GM19395 (cell line): ENCODE measurements at regions not wholly inside any gene's neighbourhood (a gene's known extent, or its start where the extent isn't known, plus 50 kb on each side); places are given as distances from the start of the nearest gene placed in this dataset.
A peak's percentile ranks its signal among the peaks of the same experiment; 100 is the strongest.
"Not testable (repeated sequence)": the region's sequence is repeated elsewhere in the genome, so short reads cannot be mapped to it uniquely, and the experiment has no call there.

Experiments used
- ATAC-seq: cut with Tn5 transposase; IDR thresholded peaks from one replicate; pipeline ENCODE4 v1.9.1; 2021; ENCODE audit warnings: mild to moderate bottlenecking, moderate library complexity; ENCODE audit not compliant: unreplicated experiment

DNA sequence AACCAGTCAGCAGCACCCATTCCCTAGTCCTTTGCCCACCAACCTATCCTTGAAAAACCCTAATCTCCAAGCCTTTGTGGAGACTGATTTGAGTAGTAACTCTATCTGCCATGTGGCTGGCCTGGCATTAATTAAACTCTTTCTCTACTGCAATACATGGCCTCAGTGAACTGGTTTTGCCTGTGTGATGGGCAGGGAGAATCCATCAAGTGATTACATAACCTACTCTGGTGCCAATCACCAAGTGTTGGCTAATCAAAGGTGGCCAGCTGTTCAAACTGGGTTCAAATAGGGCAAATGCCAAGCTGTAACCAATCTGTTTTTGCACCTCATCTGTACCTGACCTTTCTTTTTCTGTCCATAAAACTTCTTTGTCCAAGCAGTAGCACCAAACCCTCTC is 139.8 kb upstream of the XPO1 start:
- ATAC-seq, result no peak

DNA sequence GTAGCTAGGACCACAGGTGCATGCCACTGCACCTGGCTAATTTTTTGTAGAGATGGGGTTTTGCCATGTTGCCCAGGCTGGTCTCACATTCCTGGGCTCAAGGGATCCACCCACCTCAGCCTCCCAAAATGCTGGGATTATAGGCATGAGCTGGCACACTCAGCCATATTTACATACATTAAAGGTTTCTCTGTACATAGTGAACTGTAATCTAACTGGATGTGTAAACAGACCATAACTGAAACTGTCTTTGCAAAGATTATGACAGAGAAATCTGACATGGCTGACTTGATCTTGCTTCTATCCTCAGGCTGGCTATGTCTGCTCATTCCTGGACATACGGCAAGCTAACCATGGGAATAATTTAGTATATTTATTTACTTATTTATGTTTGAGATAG is 139.2 kb upstream of the XPO1 start:
- ATAC-seq, result no peak

DNA sequence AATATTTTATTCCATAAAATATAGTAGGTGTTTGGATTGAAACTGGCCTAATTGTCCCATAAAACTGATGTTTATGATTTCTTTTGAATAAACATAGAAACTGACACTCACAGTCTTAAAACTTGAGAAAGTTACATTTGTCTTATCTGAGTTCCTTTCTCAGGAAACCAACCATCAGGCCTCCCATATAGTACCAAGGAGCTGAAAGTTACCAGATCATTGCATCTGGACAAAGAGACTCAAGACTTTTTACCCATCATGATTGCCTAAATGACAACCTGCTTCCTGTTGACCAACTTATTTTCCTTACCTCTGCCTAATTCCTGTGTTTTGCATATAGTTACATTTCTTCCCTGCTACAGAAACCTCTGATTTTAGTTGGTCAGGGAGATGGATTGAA is 137.0 kb upstream of the XPO1 start:
- ATAC-seq, result no peak

DNA sequence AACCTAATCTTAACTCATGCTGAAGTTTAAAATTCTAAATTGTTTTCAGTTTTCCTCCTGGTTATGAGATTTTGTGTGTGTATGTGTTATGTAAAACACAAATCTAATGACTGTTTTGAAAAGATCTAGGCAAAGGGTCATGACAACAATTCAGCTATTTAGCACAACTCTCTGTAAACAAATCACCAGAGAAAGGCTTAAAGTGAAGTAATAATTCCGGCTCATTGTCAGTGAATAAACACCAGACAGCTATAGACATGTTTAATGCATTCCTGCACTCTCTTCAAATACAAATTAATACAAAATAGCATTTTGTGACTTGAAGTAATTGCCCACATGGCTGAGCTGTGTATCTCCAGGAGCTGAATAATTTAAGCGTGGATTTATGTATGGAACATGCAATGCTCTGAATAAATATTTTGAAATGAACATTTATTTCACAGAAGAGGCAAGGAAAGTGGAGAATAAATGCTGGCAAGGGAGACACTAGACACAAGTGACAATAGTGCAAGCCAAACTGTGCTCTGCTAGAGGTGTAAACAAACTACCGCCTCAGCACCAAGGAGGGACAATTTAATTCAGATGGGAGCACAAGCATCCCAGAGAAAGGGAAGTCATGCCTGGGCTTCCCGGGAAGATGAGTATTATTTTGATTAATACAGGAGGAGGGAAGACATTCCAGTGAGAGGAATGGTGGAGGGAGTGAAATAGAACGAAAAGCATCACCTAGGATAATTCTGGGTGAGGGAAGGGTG is 133.6 kb upstream of the XPO1 start:
- ATAC-seq, result no peak

DNA sequence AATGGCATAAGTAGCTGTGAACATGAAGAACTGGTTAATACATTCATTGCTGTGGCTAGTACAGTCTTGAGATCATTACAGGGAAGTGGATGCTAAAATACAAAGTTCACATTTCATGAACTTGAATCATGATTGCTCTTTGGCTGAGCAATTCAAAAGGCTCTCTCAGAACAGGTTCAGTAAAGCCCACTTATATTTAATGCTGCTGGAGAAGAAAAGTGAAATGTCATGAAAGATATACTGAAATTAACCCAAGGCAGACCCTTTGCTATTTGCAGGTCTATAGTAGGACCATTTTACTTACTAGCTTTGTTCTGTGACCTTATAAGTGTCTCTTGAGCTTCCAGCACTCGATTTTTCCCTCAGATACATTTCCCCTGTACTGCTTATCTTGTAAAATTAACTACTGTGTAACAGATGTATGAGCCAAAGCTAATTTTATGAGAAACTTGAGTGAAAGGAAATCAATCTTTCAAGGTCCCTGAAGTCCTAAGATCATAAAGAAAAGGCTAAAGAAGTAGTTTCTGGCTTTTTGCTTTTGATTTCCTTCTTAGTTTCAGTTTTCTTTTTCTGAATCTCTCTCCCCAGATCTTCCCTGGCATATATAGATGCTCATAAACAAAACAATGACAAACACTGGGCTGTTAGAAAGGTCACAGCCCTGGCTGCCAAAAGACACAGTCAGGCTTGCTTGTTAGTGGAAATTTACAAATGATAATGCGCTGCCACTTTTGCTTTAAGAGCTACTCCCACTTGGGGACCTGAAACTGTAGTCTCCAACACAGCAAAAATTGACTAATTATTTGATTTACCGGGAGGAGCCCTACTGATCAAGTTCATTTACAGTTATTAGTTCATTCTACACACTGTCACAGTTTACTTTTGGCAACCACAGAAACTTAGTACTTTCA is 132.7 kb upstream of the XPO1 start:
- peak; percentile 83 for ATAC-seq

DNA sequence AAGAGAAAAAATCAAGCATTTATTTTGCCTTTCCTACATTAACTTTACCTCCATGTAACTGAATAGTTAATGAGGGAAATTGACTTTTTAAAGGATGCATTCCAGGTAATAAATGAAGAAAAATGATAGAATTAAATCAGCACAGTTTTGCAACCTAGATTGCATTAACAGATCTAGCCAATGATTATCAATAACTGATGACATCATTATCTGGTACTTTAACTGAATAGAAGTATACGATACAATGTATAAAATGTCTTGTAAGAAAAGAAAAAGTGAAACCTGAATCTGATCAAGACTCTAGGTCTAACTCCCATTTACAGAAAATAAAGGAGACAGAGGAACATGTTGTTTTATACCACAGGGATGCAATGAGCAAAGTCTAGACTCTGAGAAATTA is 126.0 kb upstream of the XPO1 start:
- ATAC-seq, result no peak

DNA sequence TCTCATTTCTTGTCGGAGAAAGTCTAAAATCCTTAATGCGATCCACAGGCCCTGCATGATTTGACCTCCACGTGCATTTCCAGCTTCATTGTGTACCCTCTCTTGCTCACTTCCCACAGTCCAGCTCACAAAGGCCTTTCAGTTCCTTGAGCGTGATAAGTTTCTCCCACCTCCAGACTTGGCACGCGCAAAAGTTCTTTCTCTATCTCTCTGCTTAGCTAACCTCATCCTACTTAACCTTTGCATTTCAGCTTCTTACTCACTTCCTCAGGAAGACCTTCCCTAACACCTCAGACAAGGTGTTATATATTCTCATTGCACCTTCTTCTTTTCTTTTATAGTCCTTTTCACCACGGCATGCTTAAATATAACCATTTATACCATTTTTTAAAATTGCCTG is 124.8 kb upstream of the XPO1 start:
- no peak for ATAC-seq

DNA sequence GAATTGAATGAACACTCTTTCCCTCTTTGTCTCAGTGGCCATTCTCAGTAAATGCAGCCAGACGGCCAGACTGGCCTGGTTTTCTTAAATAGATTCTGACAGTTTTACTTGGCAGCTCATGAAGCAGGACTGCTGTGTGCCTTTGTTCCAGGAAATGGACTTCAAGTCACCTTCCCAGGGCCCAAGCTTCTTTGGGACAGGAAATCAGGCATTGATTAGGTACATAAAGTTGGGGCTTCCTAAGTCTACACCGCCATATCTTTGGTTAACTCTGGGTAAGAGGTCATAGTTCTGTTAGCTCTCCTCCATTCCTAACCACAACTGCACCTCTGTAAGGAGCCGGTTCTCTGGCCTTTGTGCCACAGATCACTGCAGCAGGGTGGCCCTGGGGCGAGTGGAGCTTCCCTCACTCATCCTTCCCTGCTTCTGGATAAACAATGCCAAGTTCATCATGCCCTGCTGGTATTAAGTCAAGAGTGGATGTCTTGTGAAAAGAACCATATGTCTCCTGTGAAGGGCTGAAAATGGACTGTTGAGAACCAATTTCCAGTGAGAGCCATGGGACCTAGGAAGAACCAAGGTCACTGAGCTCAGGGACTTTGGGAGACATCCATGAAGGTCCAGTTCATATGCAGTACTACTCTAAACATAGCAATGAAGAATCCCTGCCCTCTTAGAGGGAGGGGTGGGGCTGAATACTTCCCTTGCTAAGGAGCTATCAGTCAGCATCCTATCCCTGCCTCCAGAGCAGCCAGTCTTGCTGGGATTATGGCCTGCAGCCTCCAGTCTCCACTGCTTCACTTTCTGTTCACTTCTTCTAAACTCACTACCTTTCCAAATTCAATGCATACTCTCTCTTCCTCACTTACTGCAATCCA is 122.6 kb upstream of the XPO1 start:
- ATAC-seq, result no peak

DNA sequence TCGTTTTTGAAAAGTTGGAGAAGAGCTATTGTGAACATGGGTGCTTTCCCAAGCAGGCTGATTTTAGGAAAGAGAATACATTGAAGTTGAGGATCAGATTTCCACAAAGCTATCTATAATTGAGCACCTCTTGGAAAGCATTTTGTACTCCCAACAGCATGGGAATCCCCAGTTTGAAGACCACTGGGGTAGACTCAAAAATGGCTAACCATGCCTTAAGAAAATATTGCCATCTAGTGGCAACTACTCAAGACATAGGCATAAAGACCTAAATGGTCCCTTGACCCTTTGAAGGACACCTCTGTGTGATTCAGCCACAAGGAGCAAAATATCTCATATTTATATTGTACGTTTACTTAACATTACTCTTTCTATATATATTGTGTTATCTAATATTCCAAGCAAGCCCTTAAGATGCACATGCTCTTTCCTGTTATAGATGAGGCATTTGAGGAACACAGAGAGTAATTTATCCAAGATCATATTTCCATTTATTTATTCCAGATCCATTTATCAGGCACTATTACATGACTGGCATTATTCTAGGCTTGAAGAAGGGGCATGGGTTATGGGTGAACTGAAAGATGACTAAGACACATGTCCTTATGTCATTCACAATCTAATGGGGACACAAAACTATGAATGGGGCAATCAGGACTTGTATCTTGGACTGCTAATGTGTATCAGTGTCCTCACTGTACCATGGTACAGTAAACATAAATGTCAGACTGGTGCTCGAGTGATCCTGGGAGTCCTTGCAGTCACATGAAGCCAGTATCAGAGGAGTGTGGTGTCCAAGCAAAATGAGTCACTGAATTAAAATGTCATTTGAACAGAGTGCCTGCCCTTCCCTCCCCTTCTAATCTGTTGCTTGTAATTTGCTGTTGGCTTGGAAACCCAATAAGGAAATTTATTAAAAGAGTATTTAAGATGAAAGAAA is 121.0 kb upstream of the XPO1 start:
- no peak for ATAC-seq

DNA sequence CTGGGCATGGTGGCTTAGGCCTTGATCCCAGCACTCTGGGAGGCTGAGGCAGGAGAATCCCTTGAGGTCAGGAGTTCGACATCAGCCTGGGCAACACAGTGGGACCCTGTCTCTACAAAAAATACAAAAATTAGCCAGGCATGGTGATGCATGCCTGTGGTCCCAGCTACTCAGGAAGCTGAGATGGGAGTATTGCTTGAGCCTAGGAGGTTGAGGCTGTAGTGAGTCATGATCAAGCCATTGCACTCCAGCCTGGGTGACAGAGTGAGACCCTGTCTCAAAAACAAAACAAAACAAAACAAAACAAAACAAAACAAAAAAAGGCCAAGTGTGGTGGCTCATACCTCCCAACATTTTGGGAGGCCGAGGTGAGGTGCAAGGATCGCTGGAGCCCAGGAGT is 111.8 kb upstream of the XPO1 start:
- ATAC-seq, result not testable (repeated sequence)

DNA sequence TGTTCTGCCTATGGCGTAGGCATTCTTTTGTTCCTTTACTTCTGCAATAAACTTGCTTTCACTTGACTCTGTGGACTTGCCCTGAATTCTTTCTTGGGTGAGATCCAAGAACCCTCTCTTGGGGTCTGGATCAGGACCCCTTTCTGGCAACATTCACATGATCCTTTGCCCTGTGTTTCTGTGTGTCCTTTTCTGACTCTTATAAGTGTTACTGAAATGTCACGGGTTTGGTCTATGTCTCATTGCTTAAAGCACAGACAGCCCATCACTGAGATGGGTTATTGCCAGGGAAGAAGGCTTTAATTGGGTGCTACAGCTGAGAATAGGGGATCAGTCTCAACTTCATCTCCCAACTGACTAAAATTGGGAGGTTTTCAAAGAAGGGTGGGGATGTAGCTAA is 110.9 kb upstream of the XPO1 start:
- ATAC-seq, result no peak

DNA sequence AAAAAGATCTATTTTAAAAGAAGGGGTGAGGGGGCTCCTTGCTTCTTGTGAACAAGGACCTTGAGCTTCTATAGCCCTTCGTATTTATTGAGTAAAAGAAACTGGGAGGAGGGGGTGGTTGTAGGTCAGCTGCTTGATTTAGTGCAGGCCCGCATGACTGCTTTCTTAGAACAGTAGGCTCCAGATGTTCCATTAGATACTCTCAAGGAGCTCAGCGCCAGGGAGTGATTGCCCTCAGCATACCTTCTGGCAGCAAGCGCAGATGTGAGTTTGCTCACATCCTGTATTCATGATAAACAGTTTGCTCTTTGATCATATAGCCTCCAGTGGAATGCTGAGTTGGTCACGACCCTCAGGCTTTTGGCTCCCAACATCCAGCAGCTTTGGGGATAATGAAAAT is 108.9 kb upstream of the XPO1 start:
- no peak for ATAC-seq

DNA sequence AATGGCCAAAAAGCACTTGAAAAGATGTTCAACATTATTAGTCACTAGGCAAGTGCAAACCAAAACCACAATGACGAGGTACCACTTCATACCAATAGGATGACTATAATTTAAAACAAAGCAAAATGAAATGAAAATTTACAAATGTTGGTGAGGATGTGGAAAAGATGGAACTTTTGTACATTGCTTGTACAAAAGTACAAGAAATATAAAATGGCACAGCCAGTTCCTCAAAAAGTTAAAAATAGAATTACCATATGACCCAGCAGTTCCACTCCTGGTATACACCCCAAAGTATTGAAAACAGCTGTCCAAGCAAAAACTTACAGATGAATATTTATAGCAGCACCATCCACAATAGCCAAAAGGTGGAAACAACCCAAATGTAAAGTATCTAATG is 107.8 kb upstream of the XPO1 start:
- ATAC-seq, result no peak

DNA sequence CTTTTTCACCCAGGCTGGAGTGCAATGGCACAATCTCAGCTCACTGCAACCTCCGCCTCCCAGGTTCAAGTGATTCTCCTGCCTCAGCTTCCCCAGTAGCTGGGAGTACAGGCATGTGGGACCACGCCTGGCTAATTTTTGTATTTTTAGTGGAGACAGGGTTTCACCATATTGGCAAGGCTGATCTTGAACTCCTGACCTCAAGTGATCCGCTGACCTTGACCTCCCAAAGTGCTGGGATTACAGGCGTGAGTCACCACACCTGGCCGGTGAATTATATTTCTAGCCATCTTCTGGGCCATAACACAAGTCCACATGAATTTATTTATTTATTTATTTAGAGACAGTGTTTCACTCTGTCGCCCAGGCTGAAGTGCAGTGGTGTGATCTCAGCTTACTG is 105.0 kb upstream of the XPO1 start:
- ATAC-seq, result not testable (repeated sequence)

DNA sequence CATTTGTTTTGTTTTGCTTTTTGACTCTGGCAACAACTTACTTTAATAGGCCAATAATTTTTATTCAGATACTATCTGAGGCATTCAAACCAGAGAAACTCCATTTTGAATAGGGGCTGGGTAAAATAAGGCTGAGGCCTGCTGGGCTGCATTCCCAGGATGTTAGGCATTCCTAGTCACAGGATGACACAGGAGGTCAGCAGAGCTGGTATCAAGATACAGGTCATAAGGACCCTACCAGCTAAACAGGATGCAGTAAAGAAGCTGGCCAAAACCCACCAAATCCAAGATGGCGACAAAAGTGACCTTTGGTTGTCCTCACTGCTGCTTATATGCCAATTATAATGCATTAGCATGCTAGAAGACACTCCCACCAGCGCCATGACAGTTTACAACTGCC is 102.2 kb upstream of the XPO1 start:
- ATAC-seq, result no peak

DNA sequence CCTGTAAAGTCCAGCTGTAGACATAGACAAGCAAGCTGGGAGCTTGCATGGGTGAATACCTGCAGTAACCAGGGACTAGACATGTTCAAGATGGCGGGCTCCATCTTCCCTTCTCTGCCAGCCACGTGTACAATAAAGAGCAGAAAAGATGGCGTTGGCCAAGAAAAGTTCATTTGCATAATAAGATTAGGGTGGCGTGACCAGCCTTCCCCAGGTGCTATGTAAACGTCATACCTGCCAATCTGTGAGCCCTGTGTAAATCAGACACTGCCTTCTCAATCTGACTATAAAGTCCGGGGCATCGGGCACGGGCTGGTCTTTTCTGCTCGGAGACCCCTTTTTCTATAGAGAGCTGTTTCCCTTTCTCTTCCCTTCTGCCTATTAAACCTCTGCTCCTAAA is 101.6 kb upstream of the XPO1 start:
- ATAC-seq, result no peak

DNA sequence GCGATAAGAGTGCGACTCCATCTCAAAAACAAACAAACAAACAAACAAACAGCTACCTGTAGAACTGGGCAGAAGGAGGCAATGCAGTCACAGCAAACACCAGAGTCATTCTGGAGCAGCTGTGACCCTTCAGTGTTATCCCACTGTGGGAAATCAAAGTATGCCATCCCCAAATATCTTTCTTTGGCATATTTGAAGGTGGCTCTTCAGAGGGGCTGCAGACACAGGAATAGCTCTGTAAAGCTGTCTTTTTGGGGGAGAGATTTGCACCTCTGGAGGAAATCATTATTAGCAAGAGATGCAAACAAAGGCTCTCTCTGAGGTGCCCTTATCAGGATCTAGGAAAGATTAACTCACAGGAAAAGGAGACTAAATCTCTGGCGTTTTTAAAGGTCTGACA is 98.5 kb upstream of the XPO1 start:
- ATAC-seq, result no peak

DNA sequence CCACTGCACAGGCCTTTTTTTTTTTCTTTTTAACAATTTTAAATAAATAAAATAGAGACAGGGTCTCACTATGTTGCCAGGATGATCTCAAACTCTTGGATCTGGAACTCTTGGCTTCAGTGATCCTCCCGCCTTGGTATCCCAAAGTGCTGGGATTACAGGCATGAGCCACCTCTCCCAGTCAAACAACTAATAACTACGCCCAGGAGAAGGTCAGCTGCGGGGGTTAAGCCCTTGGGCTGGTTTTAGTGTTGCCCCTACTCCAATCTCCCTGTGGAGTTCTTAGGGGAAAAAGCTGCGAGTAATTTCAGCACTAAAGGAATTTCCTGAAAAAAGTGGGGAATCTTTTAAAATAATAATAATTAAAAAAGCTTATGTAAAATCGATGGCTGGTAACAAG is 96.4 kb upstream of the XPO1 start:
- ATAC-seq, result no peak

DNA sequence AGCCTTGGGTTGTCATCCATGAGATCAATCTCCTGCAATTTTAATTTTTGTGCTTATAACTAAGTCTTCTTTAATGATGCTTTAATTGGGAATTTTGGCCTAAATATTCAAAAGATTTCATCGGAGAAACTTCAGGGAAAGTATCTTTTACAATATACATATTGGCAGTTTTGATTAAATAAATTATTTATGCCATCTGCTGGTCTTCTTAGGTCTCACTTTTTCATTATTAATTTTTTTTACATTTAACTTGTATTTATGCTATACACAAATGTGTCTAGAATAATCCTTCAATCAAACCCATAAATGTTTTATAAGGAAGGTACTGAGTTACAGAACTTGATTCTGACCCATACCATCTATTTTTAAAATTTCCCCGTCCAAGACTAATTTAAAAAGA is 95.1 kb upstream of the XPO1 start:
- ATAC-seq, result no peak
